Peyer's patch (tissue), 4 donors: ENCODE measurements at regions not wholly inside any gene's neighbourhood (a gene's known extent, or its start where the extent isn't known, plus 50 kb on each side); places are given as distances from the start of the nearest gene placed in this dataset.

ENCODE experiments used
- POLR2A ChIP-seq, 2 donors: fragments of 450-650 bp; IDR thresholded peaks; one replicate each; pipeline ENCODE4 v1.5.1; 2017; ENCODE audit warnings: antibody characterized with exemption in 2 of 2, mild to moderate bottlenecking in 2 of 2, moderate library complexity in 2 of 2
- TF ChIP-seq, protein P1 (sequence below), 6 experiments: fragments of 450-650 bp in 4 of 6; fragments of 200-600 bp in 2 of 6; sonication (generic) in 1 of 6; IDR thresholded peaks; one replicate each; pipeline ENCODE4 v1.5.1; 2017 to 2019; ENCODE audit warnings: antibody characterized with exemption in 6 of 6, mild to moderate bottlenecking in 3 of 6, moderate library complexity in 1 of 6

DNA sequence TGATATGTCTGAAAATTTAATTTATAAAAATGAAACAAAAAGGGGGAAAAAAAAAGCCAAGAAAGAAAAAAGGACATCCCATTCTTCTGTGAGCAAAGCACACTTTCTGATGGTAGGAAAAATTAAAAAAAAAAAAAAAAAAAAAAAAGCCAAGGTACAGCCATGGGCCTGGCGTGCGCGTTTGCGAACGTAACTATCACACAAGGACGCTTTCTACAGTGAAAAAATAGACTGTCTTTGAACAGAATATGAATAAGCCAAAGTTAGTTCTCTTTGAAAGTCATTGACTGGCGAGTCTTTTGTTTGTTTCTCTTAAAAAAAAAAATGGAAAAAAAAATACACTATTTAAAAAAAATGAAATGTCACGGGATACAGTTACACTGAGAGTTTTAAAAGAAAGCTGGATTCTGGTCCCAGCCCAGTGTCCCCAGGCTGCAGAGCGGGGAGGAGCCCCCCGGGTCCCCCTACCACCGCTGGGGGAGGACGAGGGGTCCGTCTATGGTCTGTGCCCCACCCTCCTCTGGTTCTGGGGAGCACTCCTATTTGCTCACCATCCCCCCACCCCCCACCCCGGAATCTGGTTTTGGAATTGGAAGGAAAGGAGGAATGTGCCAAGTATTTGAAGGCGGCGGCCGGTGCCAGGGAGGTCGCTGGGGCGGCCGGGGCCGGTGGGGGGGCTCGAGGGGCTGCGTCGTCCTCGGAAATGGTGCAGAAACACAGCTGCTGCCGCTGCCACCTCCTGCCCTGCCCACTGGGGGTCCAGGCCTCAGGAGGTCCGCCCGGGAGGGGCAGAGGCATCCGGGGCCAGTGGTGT, 134.5 kb downstream of the PTPRS start:
- TF ChIP-seq, protein P1, sequence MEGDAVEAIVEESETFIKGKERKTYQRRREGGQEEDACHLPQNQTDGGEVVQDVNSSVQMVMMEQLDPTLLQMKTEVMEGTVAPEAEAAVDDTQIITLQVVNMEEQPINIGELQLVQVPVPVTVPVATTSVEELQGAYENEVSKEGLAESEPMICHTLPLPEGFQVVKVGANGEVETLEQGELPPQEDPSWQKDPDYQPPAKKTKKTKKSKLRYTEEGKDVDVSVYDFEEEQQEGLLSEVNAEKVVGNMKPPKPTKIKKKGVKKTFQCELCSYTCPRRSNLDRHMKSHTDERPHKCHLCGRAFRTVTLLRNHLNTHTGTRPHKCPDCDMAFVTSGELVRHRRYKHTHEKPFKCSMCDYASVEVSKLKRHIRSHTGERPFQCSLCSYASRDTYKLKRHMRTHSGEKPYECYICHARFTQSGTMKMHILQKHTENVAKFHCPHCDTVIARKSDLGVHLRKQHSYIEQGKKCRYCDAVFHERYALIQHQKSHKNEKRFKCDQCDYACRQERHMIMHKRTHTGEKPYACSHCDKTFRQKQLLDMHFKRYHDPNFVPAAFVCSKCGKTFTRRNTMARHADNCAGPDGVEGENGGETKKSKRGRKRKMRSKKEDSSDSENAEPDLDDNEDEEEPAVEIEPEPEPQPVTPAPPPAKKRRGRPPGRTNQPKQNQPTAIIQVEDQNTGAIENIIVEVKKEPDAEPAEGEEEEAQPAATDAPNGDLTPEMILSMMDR (IDR thresholded peaks at IDR 0.05): no peak
- no peak for TF ChIP-seq POLR2A (IDR thresholded peaks at IDR 0.05)
